BLaER1 (cell line): ENCODE measurements at regions not wholly inside any gene's neighbourhood (a gene's known extent, or its start where the extent isn't known, plus 50 kb on each side); places are given as distances from the start of the nearest gene placed in this dataset.

Source experiments
- H3K27ac ChIP-seq: shearing (Covaris generic); formaldehyde crosslinking; 2 replicates; pipeline ENCODE4 v1.8.1; 2022
- H3K27me3 ChIP-seq: shearing (Covaris generic); formaldehyde crosslinking; 2 replicates; pipeline ENCODE4 v1.8.1; 2022
- H3K36me3 ChIP-seq: shearing (Covaris generic); formaldehyde crosslinking; 2 replicates; pipeline ENCODE4 v1.8.1; 2022
- H3K4me1 ChIP-seq: shearing (Covaris generic); formaldehyde crosslinking; 2 replicates; pipeline ENCODE4 v1.8.1; 2022
- H3K4me2 ChIP-seq: shearing (Covaris generic); formaldehyde crosslinking; 2 replicates; pipeline ENCODE4 v1.8.1; 2022
- H3K4me3 ChIP-seq: shearing (Covaris generic); formaldehyde crosslinking; 2 replicates; pipeline ENCODE4 v1.8.1; 2022
- H3K9ac ChIP-seq: shearing (Covaris generic); formaldehyde crosslinking; 2 replicates; pipeline ENCODE4 v1.8.1; 2022
- H3K9me3 ChIP-seq: shearing (Covaris generic); formaldehyde crosslinking; 2 replicates; pipeline ENCODE4 v1.8.1; 2022
- H4K20me1 ChIP-seq: shearing (Covaris generic); formaldehyde crosslinking; 2 replicates; pipeline ENCODE4 v1.8.1; 2022
- Cebpa-rat ChIP-seq: shearing (Covaris generic); IDR thresholded peaks from 2 replicates; pipeline ENCODE4 v1.8.1; 2022

GRCh38 chr5:147073098-147073497 is 161.7 kb upstream of the STK32A start:
- no peaks in the 10 kb centered on the region for H3K36me3 ChIP-seq
- no peaks in the 10 kb centered on the region for H4K20me1 ChIP-seq
- H3K4me2 ChIP-seq = no peak overlapping the region
- no peak overlapping the region for H3K4me3 ChIP-seq
- no peaks in the 10 kb centered on the region for H3K9me3 ChIP-seq
- TF ChIP-seq Cebpa-rat = no peak
- no peak overlapping the region for H3K27ac ChIP-seq
- no peaks in the 10 kb centered on the region for H3K27me3 ChIP-seq
- H3K9ac ChIP-seq = no peak overlapping the region
- H3K4me1 ChIP-seq = no peaks in the 10 kb centered on the region

GRCh38 chr5:147075187-147075586 is 159.6 kb upstream of the STK32A start:
- H3K4me3 ChIP-seq = no peak overlapping the region
- no peak for TF ChIP-seq Cebpa-rat
- no peaks in the 10 kb centered on the region for H4K20me1 ChIP-seq

GRCh38 chr5:147080391-147080790 is 154.4 kb upstream of the STK32A start:
- Histone ChIP-seq H3K4me1 (no peaks in the 10 kb centered on the region), H4K20me1 (no peaks in the 10 kb centered on the region), H3K36me3 (no peaks in the 10 kb centered on the region), H3K4me3 (no peak overlapping the region), H3K4me2 (no peak overlapping the region), H3K9me3 (no peaks in the 10 kb centered on the region), H3K27ac (no peak overlapping the region), H3K9ac (no peak overlapping the region), H3K27me3 (no peaks in the 10 kb centered on the region)
- TF ChIP-seq Cebpa-rat = no peak

More at GRCh38 chr5:147075187-147075586, 159.6 kb upstream of the STK32A start:
- H3K9me3 ChIP-seq = no peaks in the 10 kb centered on the region
- no peak overlapping the region for H3K9ac ChIP-seq
- no peak overlapping the region for H3K4me2 ChIP-seq
- no peaks in the 10 kb centered on the region for H3K27me3 ChIP-seq
- H3K36me3 ChIP-seq = no peaks in the 10 kb centered on the region
- H3K4me1 ChIP-seq = no peaks in the 10 kb centered on the region
- no peak overlapping the region for H3K27ac ChIP-seq

- Histone ChIP-seq H3K4me3 (no peak overlapping the region), H3K4me1 (no peaks in the 10 kb centered on the region), H4K20me1 (no peaks in the 10 kb centered on the region), H3K27me3 (no peaks in the 10 kb centered on the region), H3K9ac (no peak overlapping the region), H3K27ac (no peak overlapping the region), H3K4me2 (no peak overlapping the region), H3K9me3 (no peaks in the 10 kb centered on the region), H3K36me3 (no peaks in the 10 kb centered on the region)
- TF ChIP-seq Cebpa-rat = no peak
These were observed 153.5 kb upstream of the STK32A start for GRCh38 chr5:147081311-147081764.

GRCh38 chr5:147084702-147085101 is 150.1 kb upstream of the STK32A start:
- no peak overlapping the region for H3K27ac ChIP-seq
- H3K9me3 ChIP-seq = no peaks in the 10 kb centered on the region
- no peak overlapping the region for H3K4me2 ChIP-seq
- no peak overlapping the region for H3K4me3 ChIP-seq
- no peaks in the 10 kb centered on the region for H3K27me3 ChIP-seq
- no peaks in the 10 kb centered on the region for H4K20me1 ChIP-seq
- no peak for TF ChIP-seq Cebpa-rat
- H3K4me1 ChIP-seq = no peaks in the 10 kb centered on the region
- no peak overlapping the region for H3K9ac ChIP-seq
- no peaks in the 10 kb centered on the region for H3K36me3 ChIP-seq

- Histone ChIP-seq H3K9ac (no peak overlapping the region), H3K27me3 (no peaks in the 10 kb centered on the region), H3K9me3 (no peaks in the 10 kb centered on the region), H3K27ac (no peak overlapping the region), H3K4me3 (no peak overlapping the region), H4K20me1 (no peaks in the 10 kb centered on the region), H3K4me2 (no peak overlapping the region), H3K36me3 (no peaks in the 10 kb centered on the region), H3K4me1 (no peaks in the 10 kb centered on the region)
- no peak for TF ChIP-seq Cebpa-rat
These were observed 149.4 kb upstream of the STK32A start for GRCh38 chr5:147085409-147085808.

GRCh38 chr5:147092044-147092443 is 142.8 kb upstream of the STK32A start:
- H3K4me3 ChIP-seq = no peak overlapping the region
- no peaks in the 10 kb centered on the region for H4K20me1 ChIP-seq
- H3K36me3 ChIP-seq = no peaks in the 10 kb centered on the region
- H3K27ac ChIP-seq = no peak overlapping the region
- H3K27me3 ChIP-seq = no peaks in the 10 kb centered on the region
- H3K4me1 ChIP-seq = no peaks in the 10 kb centered on the region
- H3K9me3 ChIP-seq = no peaks in the 10 kb centered on the region
- TF ChIP-seq Cebpa-rat = no peak
- no peak overlapping the region for H3K4me2 ChIP-seq
- no peak overlapping the region for H3K9ac ChIP-seq

- Histone ChIP-seq H3K4me3 (no peak overlapping the region), H3K4me2 (no peak overlapping the region), H3K4me1 (no peaks in the 10 kb centered on the region), H3K36me3 (no peaks in the 10 kb centered on the region), H3K9ac (no peak overlapping the region), H3K9me3 (no peaks in the 10 kb centered on the region), H4K20me1 (no peaks in the 10 kb centered on the region), H3K27ac (no peak overlapping the region), H3K27me3 (no peaks in the 10 kb centered on the region)
- peak; percentile 17; the same call in 1 of the 2 replicates for TF ChIP-seq Cebpa-rat
These were observed 141.7 kb upstream of the STK32A start for GRCh38 chr5:147093138-147093537.

GRCh38 chr5:147095740-147096139 is 139.1 kb upstream of the STK32A start:
- H3K4me2 ChIP-seq = no peak overlapping the region
- H4K20me1 ChIP-seq = no peaks in the 10 kb centered on the region
- no peaks in the 10 kb centered on the region for H3K36me3 ChIP-seq
- H3K9ac ChIP-seq = no peak overlapping the region
- no peaks in the 10 kb centered on the region for H3K27me3 ChIP-seq
- no peak for TF ChIP-seq Cebpa-rat
- H3K4me1 ChIP-seq = no peaks in the 10 kb centered on the region
- H3K4me3 ChIP-seq = no peak overlapping the region
- no peak overlapping the region for H3K27ac ChIP-seq
- no peaks in the 10 kb centered on the region for H3K9me3 ChIP-seq

GRCh38 chr5:147098233-147098790 is 136.5 kb upstream of the STK32A start:
- Histone ChIP-seq H3K4me1 (no peaks in the 10 kb centered on the region), H3K27me3 (no peaks in the 10 kb centered on the region), H3K9me3 (no peaks in the 10 kb centered on the region), H3K4me2 (no peak overlapping the region), H3K4me3 (no peak overlapping the region), H3K9ac (no peak overlapping the region), H4K20me1 (no peaks in the 10 kb centered on the region), H3K36me3 (no peaks in the 10 kb centered on the region), H3K27ac (no peak overlapping the region)
- TF ChIP-seq Cebpa-rat = no peak
